Liver (tissue), 3 donors: ENCODE measurements at regions not wholly inside any gene's neighbourhood (a gene's known extent, or its start where the extent isn't known, plus 50 kb on each side); places are given as distances from the start of the nearest gene placed in this dataset.

ENCODE experiments used
- EGR1 ChIP-seq, 2 donors: IDR thresholded peaks; 2 replicates each; pipeline ENCODE4 v1.6.1; 2016 to 2018; ENCODE audit warnings: antibody characterized with exemption in 2 of 2, low read depth in 2 of 2
- GABPA ChIP-seq, 2 donors: IDR thresholded peaks in 1 of 2; conservative IDR thresholded peaks in 1 of 2; 2 replicates each; pipeline ENCODE4 v1.6.1; 2016; ENCODE audit warnings: antibody characterized with exemption in 2 of 2, mild to moderate bottlenecking in 1 of 2, moderate library complexity in 1 of 2
- JUND ChIP-seq, 2 donors: IDR thresholded peaks; 2 replicates each; pipeline ENCODE4 v1.6.1; 2016; ENCODE audit warnings: antibody characterized with exemption in 2 of 2
- RAD21 ChIP-seq, 2 donors: IDR thresholded peaks; 2 replicates each; pipeline ENCODE4 v1.6.1; 2016; ENCODE audit warnings: antibody characterized with exemption in 2 of 2, mild to moderate bottlenecking in 2 of 2
- RXRA ChIP-seq, 2 donors: IDR thresholded peaks; 2 replicates each; pipeline ENCODE4 v1.6.1; 2017 to 2018; ENCODE audit warnings: antibody characterized with exemption in 2 of 2, mild to moderate bottlenecking in 1 of 2
- SP1 ChIP-seq: IDR thresholded peaks from 2 replicates; pipeline ENCODE4 v1.6.1; 2018; ENCODE audit warnings: antibody characterized with exemption, mild to moderate bottlenecking
- TAF1 ChIP-seq: conservative IDR thresholded peaks from 2 replicates; pipeline ENCODE4 v1.6.1; 2016; ENCODE audit warnings: antibody characterized with exemption, mild to moderate bottlenecking
- YY1 ChIP-seq: IDR thresholded peaks from 2 replicates; pipeline ENCODE4 v1.6.1; 2016; ENCODE audit warnings: antibody characterized with exemption, mild to moderate bottlenecking
- TF ChIP-seq, protein P1 (sequence below): IDR thresholded peaks from 2 replicates; pipeline ENCODE4 v1.6.1; 2016; ENCODE audit warnings: antibody characterized with exemption
- TF ChIP-seq, protein P2 (sequence below): fragments of 150-350 bp; IDR thresholded peaks from 2 replicates; pipeline ENCODE4 v1.5.1; 2017; ENCODE audit warnings: improper control_type of control experiment, low read depth, low read length; ENCODE audit not compliant: missing input control
- TF ChIP-seq, protein P3 (sequence below): IDR thresholded peaks from 2 replicates; pipeline ENCODE4 v1.6.1; 2016; ENCODE audit warnings: antibody characterized with exemption, mild to moderate bottlenecking
- TF ChIP-seq, protein P4 (sequence below): IDR thresholded peaks from 2 replicates; pipeline ENCODE4 v1.6.1; 2016; ENCODE audit warnings: antibody characterized with exemption
- donor health status: healthy.
- donor health status: healthy.

DNA sequence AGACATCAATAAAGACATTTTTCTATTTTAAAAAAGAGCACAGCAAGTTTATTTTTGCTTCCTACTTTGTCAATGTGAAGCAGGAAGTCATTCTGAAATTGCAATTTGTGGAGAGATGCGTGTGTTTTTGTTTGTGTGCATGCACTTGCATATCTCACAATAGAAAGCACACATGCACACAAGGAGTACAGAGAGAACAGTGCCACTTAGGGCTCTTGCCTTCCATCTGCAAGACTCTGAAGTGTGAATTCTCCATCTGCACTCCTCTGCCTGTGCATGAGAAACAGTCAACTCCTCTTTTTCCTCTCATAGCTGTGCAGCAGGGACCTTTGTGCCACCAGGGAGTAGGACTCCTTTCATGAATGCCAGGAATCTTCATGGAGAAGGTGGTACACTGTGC is 316.3 kb upstream of the CNR1 start:
- TF ChIP-seq TAF1 (no peak), SP1 (no peak), EGR1 (IDR thresholded peaks at IDR 0.05; ENCODE audit: low read depth in 2 of 2) (no peak), JUND (IDR thresholded peaks at IDR 0.05) (no peak), GABPA (IDR thresholded peaks at IDR 0.05 in 1 of 2, conservative IDR thresholded peaks at IDR 0.05 in 1 of 2) (no peak), RAD21 (IDR thresholded peaks at IDR 0.05) (no peak), YY1 (no peak), RXRA (IDR thresholded peaks at IDR 0.05) (no peak)
- TF ChIP-seq, protein P1, sequence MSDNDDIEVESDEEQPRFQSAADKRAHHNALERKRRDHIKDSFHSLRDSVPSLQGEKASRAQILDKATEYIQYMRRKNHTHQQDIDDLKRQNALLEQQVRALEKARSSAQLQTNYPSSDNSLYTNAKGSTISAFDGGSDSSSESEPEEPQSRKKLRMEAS: no peak
- TF ChIP-seq, protein P2, sequence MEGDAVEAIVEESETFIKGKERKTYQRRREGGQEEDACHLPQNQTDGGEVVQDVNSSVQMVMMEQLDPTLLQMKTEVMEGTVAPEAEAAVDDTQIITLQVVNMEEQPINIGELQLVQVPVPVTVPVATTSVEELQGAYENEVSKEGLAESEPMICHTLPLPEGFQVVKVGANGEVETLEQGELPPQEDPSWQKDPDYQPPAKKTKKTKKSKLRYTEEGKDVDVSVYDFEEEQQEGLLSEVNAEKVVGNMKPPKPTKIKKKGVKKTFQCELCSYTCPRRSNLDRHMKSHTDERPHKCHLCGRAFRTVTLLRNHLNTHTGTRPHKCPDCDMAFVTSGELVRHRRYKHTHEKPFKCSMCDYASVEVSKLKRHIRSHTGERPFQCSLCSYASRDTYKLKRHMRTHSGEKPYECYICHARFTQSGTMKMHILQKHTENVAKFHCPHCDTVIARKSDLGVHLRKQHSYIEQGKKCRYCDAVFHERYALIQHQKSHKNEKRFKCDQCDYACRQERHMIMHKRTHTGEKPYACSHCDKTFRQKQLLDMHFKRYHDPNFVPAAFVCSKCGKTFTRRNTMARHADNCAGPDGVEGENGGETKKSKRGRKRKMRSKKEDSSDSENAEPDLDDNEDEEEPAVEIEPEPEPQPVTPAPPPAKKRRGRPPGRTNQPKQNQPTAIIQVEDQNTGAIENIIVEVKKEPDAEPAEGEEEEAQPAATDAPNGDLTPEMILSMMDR: no peak
- TF ChIP-seq, protein P3, sequence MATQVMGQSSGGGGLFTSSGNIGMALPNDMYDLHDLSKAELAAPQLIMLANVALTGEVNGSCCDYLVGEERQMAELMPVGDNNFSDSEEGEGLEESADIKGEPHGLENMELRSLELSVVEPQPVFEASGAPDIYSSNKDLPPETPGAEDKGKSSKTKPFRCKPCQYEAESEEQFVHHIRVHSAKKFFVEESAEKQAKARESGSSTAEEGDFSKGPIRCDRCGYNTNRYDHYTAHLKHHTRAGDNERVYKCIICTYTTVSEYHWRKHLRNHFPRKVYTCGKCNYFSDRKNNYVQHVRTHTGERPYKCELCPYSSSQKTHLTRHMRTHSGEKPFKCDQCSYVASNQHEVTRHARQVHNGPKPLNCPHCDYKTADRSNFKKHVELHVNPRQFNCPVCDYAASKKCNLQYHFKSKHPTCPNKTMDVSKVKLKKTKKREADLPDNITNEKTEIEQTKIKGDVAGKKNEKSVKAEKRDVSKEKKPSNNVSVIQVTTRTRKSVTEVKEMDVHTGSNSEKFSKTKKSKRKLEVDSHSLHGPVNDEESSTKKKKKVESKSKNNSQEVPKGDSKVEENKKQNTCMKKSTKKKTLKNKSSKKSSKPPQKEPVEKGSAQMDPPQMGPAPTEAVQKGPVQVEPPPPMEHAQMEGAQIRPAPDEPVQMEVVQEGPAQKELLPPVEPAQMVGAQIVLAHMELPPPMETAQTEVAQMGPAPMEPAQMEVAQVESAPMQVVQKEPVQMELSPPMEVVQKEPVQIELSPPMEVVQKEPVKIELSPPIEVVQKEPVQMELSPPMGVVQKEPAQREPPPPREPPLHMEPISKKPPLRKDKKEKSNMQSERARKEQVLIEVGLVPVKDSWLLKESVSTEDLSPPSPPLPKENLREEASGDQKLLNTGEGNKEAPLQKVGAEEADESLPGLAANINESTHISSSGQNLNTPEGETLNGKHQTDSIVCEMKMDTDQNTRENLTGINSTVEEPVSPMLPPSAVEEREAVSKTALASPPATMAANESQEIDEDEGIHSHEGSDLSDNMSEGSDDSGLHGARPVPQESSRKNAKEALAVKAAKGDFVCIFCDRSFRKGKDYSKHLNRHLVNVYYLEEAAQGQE: no peak
- TF ChIP-seq, protein P4, sequence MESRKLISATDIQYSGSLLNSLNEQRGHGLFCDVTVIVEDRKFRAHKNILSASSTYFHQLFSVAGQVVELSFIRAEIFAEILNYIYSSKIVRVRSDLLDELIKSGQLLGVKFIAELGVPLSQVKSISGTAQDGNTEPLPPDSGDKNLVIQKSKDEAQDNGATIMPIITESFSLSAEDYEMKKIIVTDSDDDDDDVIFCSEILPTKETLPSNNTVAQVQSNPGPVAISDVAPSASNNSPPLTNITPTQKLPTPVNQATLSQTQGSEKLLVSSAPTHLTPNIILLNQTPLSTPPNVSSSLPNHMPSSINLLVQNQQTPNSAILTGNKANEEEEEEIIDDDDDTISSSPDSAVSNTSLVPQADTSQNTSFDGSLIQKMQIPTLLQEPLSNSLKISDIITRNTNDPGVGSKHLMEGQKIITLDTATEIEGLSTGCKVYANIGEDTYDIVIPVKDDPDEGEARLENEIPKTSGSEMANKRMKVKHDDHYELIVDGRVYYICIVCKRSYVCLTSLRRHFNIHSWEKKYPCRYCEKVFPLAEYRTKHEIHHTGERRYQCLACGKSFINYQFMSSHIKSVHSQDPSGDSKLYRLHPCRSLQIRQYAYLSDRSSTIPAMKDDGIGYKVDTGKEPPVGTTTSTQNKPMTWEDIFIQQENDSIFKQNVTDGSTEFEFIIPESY: no peak
